WTC11 (cell line): ENCODE measurements at regions not wholly inside any gene's neighbourhood (a gene's known extent, or its start where the extent isn't known, plus 50 kb on each side); places are given as distances from the start of the nearest gene placed in this dataset.

ENCODE experiments used
- ATAC-seq: fragments of 200-7000 bp; cut with Tn5 transposase; 2 replicates; pipeline ENCODE4 v1.10.0; 2021; ENCODE audit warnings: mild to moderate bottlenecking, moderate library complexity
- CTCF ChIA-PET: fragments of 300-600 bp; sonication (Branson Sonifier 250); formaldehyde crosslinking; loops from one replicate; lab custom pipeline; 2021; ENCODE audit warnings: antibody characterized with exemption; lab: Charles Lee
- POLR2A ChIA-PET: fragments of 350-600 bp; sonication (Branson Sonifier 250); formaldehyde crosslinking; loops from one replicate; lab custom pipeline; 2021; ENCODE audit warnings: antibody characterized with exemption; lab: Charles Lee
- DNase-seq: peaks from one replicate; pipeline ENCODE4 v3.0.0; 2021; ENCODE audit warnings: low spot score
- H3K27ac Mint-ChIP-seq: 2 replicates; pipeline ENCODE4 v1.8.0; 2021; ENCODE audit warnings: mixed read lengths
- H3K27me3 Mint-ChIP-seq: 2 replicates; pipeline ENCODE4 v1.8.0; 2021; ENCODE audit warnings: low read depth, mild to moderate bottlenecking, moderate library complexity, mixed read lengths
- H3K36me3 Mint-ChIP-seq: 2 replicates; pipeline ENCODE4 v1.8.0; 2021; ENCODE audit warnings: mixed read lengths
- H3K4me1 Mint-ChIP-seq: 2 replicates; pipeline ENCODE4 v1.8.0; 2022; ENCODE audit warnings: mixed read lengths
- H3K4me3 Mint-ChIP-seq: 2 replicates; pipeline ENCODE4 v1.8.0; 2021; ENCODE audit warnings: mild to moderate bottlenecking, moderate library complexity, mixed read lengths
- H3K9me3 Mint-ChIP-seq: 2 replicates; pipeline ENCODE4 v1.8.0; 2021; ENCODE audit warnings: mixed read lengths
- CREM ChIP-seq: sonication (generic); formaldehyde crosslinking; IDR thresholded peaks from 2 replicates; pipeline ENCODE4 v1.8.1; 2022; ENCODE audit warnings: mild to moderate bottlenecking, missing genetic modification reagents, moderate library complexity
- EMX1 ChIP-seq: fragments of 250-450 bp; sonication (Bioruptor Pico); IDR thresholded peaks from 2 replicates; pipeline ENCODE4 v1.8.0; 2021; ENCODE audit warnings: mild to moderate bottlenecking
- ESRRA ChIP-seq: sonication (generic); formaldehyde crosslinking; IDR thresholded peaks from 2 replicates; pipeline ENCODE4 v1.8.1; 2022; ENCODE audit warnings: mild to moderate bottlenecking, missing genetic modification reagents, borderline replicate concordance
- FOXJ3 ChIP-seq: sonication (generic); formaldehyde crosslinking; IDR thresholded peaks from 2 replicates; pipeline ENCODE4 v1.9.0; 2021; ENCODE audit warnings: missing genetic modification reagents, mild to moderate bottlenecking, borderline replicate concordance
- GTF2I ChIP-seq: fragments of 250-450 bp; sonication (Bioruptor Pico); conservative IDR thresholded peaks from 2 replicates; pipeline ENCODE4 v1.4.0; 2021; ENCODE audit warnings: mild to moderate bottlenecking
- HMGXB4 ChIP-seq: sonication (generic); formaldehyde crosslinking; IDR thresholded peaks from 2 replicates; pipeline ENCODE4 v1.8.1; 2023; ENCODE audit warnings: mild to moderate bottlenecking, moderate library complexity, missing genetic modification reagents
- IRF2 ChIP-seq: sonication (generic); formaldehyde crosslinking; IDR thresholded peaks from 2 replicates; pipeline ENCODE4 v1.8.0; 2022; ENCODE audit warnings: low read depth, missing genetic modification reagents, borderline replicate concordance
- JUN ChIP-seq: sonication (generic); formaldehyde crosslinking; IDR thresholded peaks from 2 replicates; pipeline ENCODE4 v1.8.0; 2023; ENCODE audit warnings: mild to moderate bottlenecking, missing genetic modification reagents
- MYBL2 ChIP-seq: sonication (generic); formaldehyde crosslinking; IDR thresholded peaks from 2 replicates; pipeline ENCODE4 v1.8.1; 2023; ENCODE audit warnings: mild to moderate bottlenecking, moderate library complexity, missing genetic modification reagents
- NFATC4 ChIP-seq: fragments of 250-450 bp; sonication (Bioruptor Pico); IDR thresholded peaks from 2 replicates; pipeline ENCODE4 v1.9.0; 2021; ENCODE audit warnings: mild to moderate bottlenecking
- RELA ChIP-seq: sonication (generic); formaldehyde crosslinking; IDR thresholded peaks from 2 replicates; pipeline ENCODE4 v1.8.1; 2022; ENCODE audit warnings: missing genetic modification reagents, mild to moderate bottlenecking, borderline replicate concordance
- SMAD4 ChIP-seq: sonication (generic); formaldehyde crosslinking; IDR thresholded peaks from 2 replicates; pipeline ENCODE4 v1.8.0; 2022; ENCODE audit warnings: mild to moderate bottlenecking, missing genetic modification reagents
- SOX15 ChIP-seq: fragments of 250-450 bp; sonication (Bioruptor Pico); IDR thresholded peaks from 2 replicates; pipeline ENCODE4 v1.9.0; 2021; ENCODE audit warnings: mild to moderate bottlenecking
- STAT6 ChIP-seq: sonication (generic); formaldehyde crosslinking; conservative IDR thresholded peaks from 2 replicates; pipeline ENCODE4 v1.8.1; 2023; ENCODE audit warnings: mild to moderate bottlenecking, low read depth, missing genetic modification reagents, moderate library complexity
- TEAD4 ChIP-seq: sonication (generic); formaldehyde crosslinking; IDR thresholded peaks from 2 replicates; pipeline ENCODE4 v1.8.0; 2022; ENCODE audit warnings: mild to moderate bottlenecking, missing genetic modification reagents
- ZNF138 ChIP-seq: sonication (generic); formaldehyde crosslinking; conservative IDR thresholded peaks from 2 replicates; pipeline ENCODE4 v1.8.1; 2022; ENCODE audit warnings: mild to moderate bottlenecking, moderate library complexity, missing genetic modification reagents
- ZNF232 ChIP-seq: sonication (generic); formaldehyde crosslinking; IDR thresholded peaks from 2 replicates; pipeline ENCODE4 v1.8.0; 2022; ENCODE audit warnings: mild to moderate bottlenecking, missing genetic modification reagents
- ZNF416 ChIP-seq: fragments of 250-450 bp; sonication (Bioruptor Pico); IDR thresholded peaks from 2 replicates; pipeline ENCODE4 v1.9.0; 2021; ENCODE audit warnings: mild to moderate bottlenecking, inconsistent platforms
- TF ChIP-seq, protein P1 (sequence below): sonication (generic); formaldehyde crosslinking; IDR thresholded peaks from 2 replicates; pipeline ENCODE4 v1.8.0; 2022; ENCODE audit warnings: missing genetic modification reagents
- TF ChIP-seq, protein P2 (sequence below): fragments of 250-450 bp; sonication (Bioruptor Pico); IDR thresholded peaks from 2 replicates; pipeline ENCODE4 v1.8.0; 2021; ENCODE audit warnings: mild to moderate bottlenecking
- TF ChIP-seq, protein P3 (sequence below): fragments of 250-450 bp; sonication (Bioruptor Pico); conservative IDR thresholded peaks from 2 replicates; pipeline ENCODE4 v1.9.0; 2021; ENCODE audit warnings: mild to moderate bottlenecking
- TF ChIP-seq, protein P4 (sequence below): fragments of 250-450 bp; sonication (Bioruptor Pico); IDR thresholded peaks from 2 replicates; pipeline ENCODE4 v1.9.0; 2021; ENCODE audit warnings: mild to moderate bottlenecking

DNA sequence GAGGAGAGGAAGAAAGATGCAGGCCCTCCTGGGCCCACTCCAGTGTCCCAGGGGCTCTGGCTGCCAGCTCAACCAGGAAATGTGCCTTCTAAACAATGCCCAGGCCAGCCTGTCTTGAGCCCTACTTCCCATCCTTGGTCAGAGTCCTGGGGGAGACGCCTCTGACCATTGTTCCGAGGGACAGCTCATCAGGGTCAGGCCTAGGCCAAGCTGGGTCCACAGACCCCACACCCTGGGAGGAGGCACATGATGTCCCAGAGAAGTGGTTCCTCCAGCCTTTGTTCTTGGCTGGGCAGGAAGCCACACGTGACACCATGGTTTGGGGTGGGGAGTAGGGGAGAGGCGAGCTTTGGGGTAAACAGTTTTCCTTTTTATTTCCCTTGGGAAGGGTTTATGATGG is 102.5 kb downstream of the EFNB1 start (continued):
- TF ChIP-seq, protein P1, sequence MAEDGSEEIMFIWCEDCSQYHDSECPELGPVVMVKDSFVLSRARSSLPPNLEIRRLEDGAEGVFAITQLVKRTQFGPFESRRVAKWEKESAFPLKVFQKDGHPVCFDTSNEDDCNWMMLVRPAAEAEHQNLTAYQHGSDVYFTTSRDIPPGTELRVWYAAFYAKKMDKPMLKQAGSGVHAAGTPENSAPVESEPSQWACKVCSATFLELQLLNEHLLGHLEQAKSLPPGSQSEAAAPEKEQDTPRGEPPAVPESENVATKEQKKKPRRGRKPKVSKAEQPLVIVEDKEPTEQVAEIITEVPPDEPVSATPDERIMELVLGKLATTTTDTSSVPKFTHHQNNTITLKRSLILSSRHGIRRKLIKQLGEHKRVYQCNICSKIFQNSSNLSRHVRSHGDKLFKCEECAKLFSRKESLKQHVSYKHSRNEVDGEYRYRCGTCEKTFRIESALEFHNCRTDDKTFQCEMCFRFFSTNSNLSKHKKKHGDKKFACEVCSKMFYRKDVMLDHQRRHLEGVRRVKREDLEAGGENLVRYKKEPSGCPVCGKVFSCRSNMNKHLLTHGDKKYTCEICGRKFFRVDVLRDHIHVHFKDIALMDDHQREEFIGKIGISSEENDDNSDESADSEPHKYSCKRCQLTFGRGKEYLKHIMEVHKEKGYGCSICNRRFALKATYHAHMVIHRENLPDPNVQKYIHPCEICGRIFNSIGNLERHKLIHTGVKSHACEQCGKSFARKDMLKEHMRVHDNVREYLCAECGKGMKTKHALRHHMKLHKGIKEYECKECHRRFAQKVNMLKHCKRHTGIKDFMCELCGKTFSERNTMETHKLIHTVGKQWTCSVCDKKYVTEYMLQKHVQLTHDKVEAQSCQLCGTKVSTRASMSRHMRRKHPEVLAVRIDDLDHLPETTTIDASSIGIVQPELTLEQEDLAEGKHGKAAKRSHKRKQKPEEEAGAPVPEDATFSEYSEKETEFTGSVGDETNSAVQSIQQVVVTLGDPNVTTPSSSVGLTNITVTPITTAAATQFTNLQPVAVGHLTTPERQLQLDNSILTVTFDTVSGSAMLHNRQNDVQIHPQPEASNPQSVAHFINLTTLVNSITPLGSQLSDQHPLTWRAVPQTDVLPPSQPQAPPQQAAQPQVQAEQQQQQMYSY, result no peak
- TF ChIP-seq TEAD4 (CRISPR knock-in tag), result no peak
- TF ChIP-seq SMAD4, result no peak
- no peak for TF ChIP-seq JUN (CRISPR knock-in tag)
- TF ChIP-seq, all 79 proteins: peak for 0

GRCh38 chrX:68930542-68931317 is 101.9 kb downstream of the EFNB1 start:
- H3K9me3 Mint-ChIP-seq, result no peaks in the 10 kb centered on the region
- H3K4me1 Mint-ChIP-seq, result peaks cover 5% of the 10 kb centered on the region
- H3K27ac Mint-ChIP-seq, result no peak overlapping the region
- no peak for TF ChIP-seq ZNF138 (CRISPR knock-in tag)
- no peak for TF ChIP-seq IRF2
- no peak for TF ChIP-seq EMX1 (CRISPR knock-in tag)
- TF ChIP-seq NFATC4 (CRISPR knock-in tag), result no peak
- no peak for TF ChIP-seq ZNF232 (CRISPR knock-in tag)
- TF ChIP-seq FOXJ3 (CRISPR knock-in tag), result no peak
- TF ChIP-seq, protein P2, sequence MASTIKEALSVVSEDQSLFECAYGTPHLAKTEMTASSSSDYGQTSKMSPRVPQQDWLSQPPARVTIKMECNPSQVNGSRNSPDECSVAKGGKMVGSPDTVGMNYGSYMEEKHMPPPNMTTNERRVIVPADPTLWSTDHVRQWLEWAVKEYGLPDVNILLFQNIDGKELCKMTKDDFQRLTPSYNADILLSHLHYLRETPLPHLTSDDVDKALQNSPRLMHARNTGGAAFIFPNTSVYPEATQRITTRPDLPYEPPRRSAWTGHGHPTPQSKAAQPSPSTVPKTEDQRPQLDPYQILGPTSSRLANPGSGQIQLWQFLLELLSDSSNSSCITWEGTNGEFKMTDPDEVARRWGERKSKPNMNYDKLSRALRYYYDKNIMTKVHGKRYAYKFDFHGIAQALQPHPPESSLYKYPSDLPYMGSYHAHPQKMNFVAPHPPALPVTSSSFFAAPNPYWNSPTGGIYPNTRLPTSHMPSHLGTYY, result no peak
- TF ChIP-seq, protein P3, sequence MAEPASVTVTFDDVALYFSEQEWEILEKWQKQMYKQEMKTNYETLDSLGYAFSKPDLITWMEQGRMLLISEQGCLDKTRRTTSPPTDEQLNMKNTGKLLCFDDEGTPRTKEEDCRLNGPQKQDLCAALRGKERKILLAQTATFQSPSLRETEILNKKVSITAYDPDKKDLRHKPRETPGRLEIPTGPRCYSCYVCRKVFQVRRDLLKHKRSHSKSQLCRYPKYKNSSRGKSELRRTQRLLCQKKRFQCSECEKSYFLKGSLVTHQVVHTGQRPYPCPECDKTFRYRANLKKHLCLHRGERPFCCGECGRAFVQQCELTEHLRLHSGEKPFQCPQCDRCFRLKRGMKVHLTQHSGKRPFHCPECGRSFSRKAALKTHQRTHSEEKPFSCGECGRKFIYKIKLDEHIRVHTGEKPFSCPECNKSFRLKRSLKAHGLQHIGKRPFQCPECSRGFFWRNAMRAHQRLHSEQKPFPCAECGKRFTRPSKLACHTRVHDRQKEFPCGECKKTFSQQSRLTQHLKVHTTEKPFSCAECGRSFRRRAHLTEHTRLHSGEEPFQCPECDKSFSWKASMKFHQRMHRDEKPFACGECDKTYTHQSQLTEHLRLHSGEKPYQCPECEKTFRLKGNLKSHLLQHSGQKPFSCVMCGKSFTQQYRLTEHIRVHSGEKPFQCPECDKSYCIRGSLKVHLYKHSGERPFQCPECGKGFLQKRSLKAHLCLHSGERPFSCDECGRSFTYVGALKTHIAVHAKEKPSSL, result no peak
- no peak for TF ChIP-seq MYBL2 (CRISPR knock-in tag)
- TF ChIP-seq SOX15 (CRISPR knock-in tag), result no peak
- TF ChIP-seq CREM, result no peak
- TF ChIP-seq ZNF416, result no peak
- no peak for TF ChIP-seq GTF2I (CRISPR knock-in tag)
- TF ChIP-seq HMGXB4 (CRISPR knock-in tag), result no peak
- TF ChIP-seq, protein P4, sequence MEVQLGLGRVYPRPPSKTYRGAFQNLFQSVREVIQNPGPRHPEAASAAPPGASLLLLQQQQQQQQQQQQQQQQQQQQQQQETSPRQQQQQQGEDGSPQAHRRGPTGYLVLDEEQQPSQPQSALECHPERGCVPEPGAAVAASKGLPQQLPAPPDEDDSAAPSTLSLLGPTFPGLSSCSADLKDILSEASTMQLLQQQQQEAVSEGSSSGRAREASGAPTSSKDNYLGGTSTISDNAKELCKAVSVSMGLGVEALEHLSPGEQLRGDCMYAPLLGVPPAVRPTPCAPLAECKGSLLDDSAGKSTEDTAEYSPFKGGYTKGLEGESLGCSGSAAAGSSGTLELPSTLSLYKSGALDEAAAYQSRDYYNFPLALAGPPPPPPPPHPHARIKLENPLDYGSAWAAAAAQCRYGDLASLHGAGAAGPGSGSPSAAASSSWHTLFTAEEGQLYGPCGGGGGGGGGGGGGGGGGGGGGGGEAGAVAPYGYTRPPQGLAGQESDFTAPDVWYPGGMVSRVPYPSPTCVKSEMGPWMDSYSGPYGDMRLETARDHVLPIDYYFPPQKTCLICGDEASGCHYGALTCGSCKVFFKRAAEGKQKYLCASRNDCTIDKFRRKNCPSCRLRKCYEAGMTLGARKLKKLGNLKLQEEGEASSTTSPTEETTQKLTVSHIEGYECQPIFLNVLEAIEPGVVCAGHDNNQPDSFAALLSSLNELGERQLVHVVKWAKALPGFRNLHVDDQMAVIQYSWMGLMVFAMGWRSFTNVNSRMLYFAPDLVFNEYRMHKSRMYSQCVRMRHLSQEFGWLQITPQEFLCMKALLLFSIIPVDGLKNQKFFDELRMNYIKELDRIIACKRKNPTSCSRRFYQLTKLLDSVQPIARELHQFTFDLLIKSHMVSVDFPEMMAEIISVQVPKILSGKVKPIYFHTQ (CRISPR knock-in tag), result no peak
- no peak for TF ChIP-seq ESRRA
- TF ChIP-seq RELA (CRISPR knock-in tag), result no peak
- TF ChIP-seq STAT6 (CRISPR knock-in tag), result no peak
- no peak for DNase-seq
- POLR2A ChIA-PET, result no interaction called here
- CTCF ChIA-PET, result no interaction called here
- no peaks in the 10 kb centered on the region for H3K36me3 Mint-ChIP-seq
- no peak for ATAC-seq
- no peak overlapping the region for H3K4me3 Mint-ChIP-seq
- no peaks in the 10 kb centered on the region for H3K27me3 Mint-ChIP-seq
